ENCODE measurements at regions not wholly inside any gene's neighbourhood (a gene's known extent, or its start where the extent isn't known, plus 50 kb on each side); places are given as distances from the start of the nearest gene placed in this dataset.

DNA sequence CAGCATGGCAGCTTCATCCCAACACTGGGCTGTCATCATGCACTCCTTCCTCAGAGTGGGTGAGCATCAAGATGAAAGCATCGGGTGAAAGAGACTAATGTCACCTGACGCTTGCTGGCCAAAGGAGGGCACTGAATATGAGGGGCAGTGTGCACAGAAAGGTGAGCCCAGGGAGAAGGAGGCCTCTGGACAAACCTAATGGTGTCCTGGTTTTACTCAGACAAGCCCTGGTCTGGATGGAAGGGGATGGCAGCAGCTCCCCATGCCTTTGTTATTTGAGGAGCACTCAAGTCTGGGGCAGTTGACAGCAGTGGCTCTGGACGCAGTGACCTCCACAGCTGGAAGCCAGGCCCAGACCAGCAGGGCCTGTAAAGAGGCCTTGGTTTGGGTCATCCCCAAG lies 209.7 kb downstream of the SMAD2 start:
- Histone ChIP-seq H3K9me3 (no peaks in the 10 kb centered on the region), H3K27ac (no peak overlapping the region), H3K4me2 (no peak overlapping the region), H3K4me1 (no peaks in the 10 kb centered on the region), H3K4me3 (no peak overlapping the region)
- no peak for TF ChIP-seq BHLHE40 (IDR thresholded peaks at IDR 0.05; ENCODE audit: low read depth, low read length)
- TF ChIP-seq, protein P1, sequence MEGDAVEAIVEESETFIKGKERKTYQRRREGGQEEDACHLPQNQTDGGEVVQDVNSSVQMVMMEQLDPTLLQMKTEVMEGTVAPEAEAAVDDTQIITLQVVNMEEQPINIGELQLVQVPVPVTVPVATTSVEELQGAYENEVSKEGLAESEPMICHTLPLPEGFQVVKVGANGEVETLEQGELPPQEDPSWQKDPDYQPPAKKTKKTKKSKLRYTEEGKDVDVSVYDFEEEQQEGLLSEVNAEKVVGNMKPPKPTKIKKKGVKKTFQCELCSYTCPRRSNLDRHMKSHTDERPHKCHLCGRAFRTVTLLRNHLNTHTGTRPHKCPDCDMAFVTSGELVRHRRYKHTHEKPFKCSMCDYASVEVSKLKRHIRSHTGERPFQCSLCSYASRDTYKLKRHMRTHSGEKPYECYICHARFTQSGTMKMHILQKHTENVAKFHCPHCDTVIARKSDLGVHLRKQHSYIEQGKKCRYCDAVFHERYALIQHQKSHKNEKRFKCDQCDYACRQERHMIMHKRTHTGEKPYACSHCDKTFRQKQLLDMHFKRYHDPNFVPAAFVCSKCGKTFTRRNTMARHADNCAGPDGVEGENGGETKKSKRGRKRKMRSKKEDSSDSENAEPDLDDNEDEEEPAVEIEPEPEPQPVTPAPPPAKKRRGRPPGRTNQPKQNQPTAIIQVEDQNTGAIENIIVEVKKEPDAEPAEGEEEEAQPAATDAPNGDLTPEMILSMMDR (IDR thresholded peaks at IDR 0.05) = no peak
- ChIA-PET POLR2A (no interaction called here), CTCF (interaction anchor here (1.0 to 1.1 kb wide), 2 partner anchors 8 to 10 kb away, joined by 3 to 6 read pairs; no protein-coding TSS in a partner anchor)
- DNase-seq (ENCODE audit: low read depth in 1 of 2, low spot score in 1 of 2) (no peak), ATAC-seq (no peak), FAIRE-seq (no peak)
- WGBS (ENCODE audit: missing lambda C conversion rate) = 49% methylated on average over 3 of the region's 3 CpGs

- CTCF ChIA-PET = interaction anchor here (0.7 to 1.0 kb wide), 2 partner anchors 10 to 504 kb away, joined by 3 to 6 read pairs; no protein-coding TSS in a partner anchor
- no peaks in the 10 kb centered on the region for H3K9me3 ChIP-seq
- H3K4me2 ChIP-seq = no peak overlapping the region
- POLR2A ChIA-PET = no interaction called here
- H3K27ac ChIP-seq = no peak overlapping the region
- 37% methylated on average over 7 of the region's 7 CpGs for WGBS (ENCODE audit: missing lambda C conversion rate)
- H3K4me1 ChIP-seq = no peaks in the 10 kb centered on the region
- ATAC-seq = no peak
- FAIRE-seq = no peak
- no peak overlapping the region for H3K4me3 ChIP-seq
- TF ChIP-seq HOXB5 (CRISPR knock-in tag; IDR thresholded peaks at IDR 0.05) = no peak
- no peak for TF ChIP-seq KDM1A (IDR thresholded peaks at IDR 0.05; ENCODE audit: low read depth)
- TF ChIP-seq SREBF2 (IDR thresholded peaks at IDR 0.05) = no peak
- TF ChIP-seq EHMT2 (IDR thresholded peaks at IDR 0.05; ENCODE audit: low read depth) = no peak
- TF ChIP-seq FOXS1 (CRISPR knock-in tag; IDR thresholded peaks at IDR 0.05) = no peak
- TF ChIP-seq HMGXB4 (CRISPR knock-in tag; IDR thresholded peaks at IDR 0.05; ENCODE audit: borderline replicate concordance) = no peak
- TF ChIP-seq TFCP2L1 (CRISPR knock-in tag; IDR thresholded peaks at IDR 0.05) = no peak
- no peak for TF ChIP-seq NR3C1 (IDR thresholded peaks at IDR 0.05)
- no peak for TF ChIP-seq NFE2L2 (conservative IDR thresholded peaks at IDR 0.05; ENCODE audit: low read length)
- TF ChIP-seq ZSCAN20 (CRISPR knock-in tag; IDR thresholded peaks at IDR 0.05) = no peak
- no peak for TF ChIP-seq CHD2 (IDR thresholded peaks at IDR 0.05; ENCODE audit: low read length, partially characterized antibody)
- TF ChIP-seq BCL3 (IDR thresholded peaks at IDR 0.05) = no peak
- no peak for TF ChIP-seq RFX5 (IDR thresholded peaks at IDR 0.05)
- TF ChIP-seq EP300 (IDR thresholded peaks at IDR 0.05) = no peak
- no peak for TF ChIP-seq USF2 (IDR thresholded peaks at IDR 0.05)
- no peak for TF ChIP-seq GATA3 (IDR thresholded peaks at IDR 0.05; ENCODE audit: borderline replicate concordance)
- TF ChIP-seq POLR2AphosphoS2 (conservative IDR thresholded peaks at IDR 0.05; ENCODE audit: low read length) = no peak
- no peak for DNase-seq (ENCODE audit: low read depth in 1 of 2, low spot score in 1 of 2)
These were observed 211.2 kb downstream of the SMAD2 start for GRCh38 chr18:47719096-47719780.

Data from A549 (cell line).